Small intestine (tissue), 7 donors: ENCODE measurements at regions not wholly inside any gene's neighbourhood (a gene's known extent, or its start where the extent isn't known, plus 50 kb on each side); places are given as distances from the start of the nearest gene placed in this dataset.
"Not testable (repeated sequence)": the region's sequence is repeated elsewhere in the genome, so short reads cannot be mapped to it uniquely, and the experiment has no call there.

Source experiments
- DNase-seq, 2 donors: peaks; one replicate each; pipeline versions ENCODE4 v3.0.0 to v3.0.0-alpha.2; 2013
- FAIRE-seq: peaks from 2 replicates; lab custom pipeline; 2012; peaks lifted over from hg19 to GRCh38; lab: Jason Lieb, UNC
- H3K27ac ChIP-seq, 3 donors: one replicate each; pipeline ENCODE4 v1.5.1; 2013; ENCODE audit warnings: low read length in 2 of 3, mild to moderate bottlenecking in 2 of 3, control low read depth in 1 of 3, inconsistent platforms in 1 of 3, low read depth in 1 of 3, moderate library complexity in 1 of 3
- H3K27me3 ChIP-seq, 3 donors: one replicate each; pipeline ENCODE4 v1.6.1; 2013; ENCODE audit warnings: low read length in 3 of 3, inconsistent platforms in 1 of 3; ENCODE audit not compliant: control insufficient read depth in 3 of 3, insufficient read depth in 3 of 3
- H3K36me3 ChIP-seq, 3 donors: one replicate each; pipeline ENCODE4 v1.6.1; 2013; ENCODE audit warnings: low read length in 3 of 3, inconsistent platforms in 1 of 3, low read depth in 1 of 3, mild to moderate bottlenecking in 1 of 3, moderate library complexity in 1 of 3; ENCODE audit not compliant: control insufficient read depth in 3 of 3, insufficient read depth in 2 of 3
- H3K4me1 ChIP-seq, 3 donors: one replicate each; pipeline ENCODE4 v1.6.1; 2013; ENCODE audit warnings: low read length in 2 of 3, inconsistent platforms in 1 of 3, low read depth in 1 of 3, mild to moderate bottlenecking in 1 of 3, moderate library complexity in 1 of 3; ENCODE audit not compliant: control insufficient read depth in 3 of 3, insufficient read depth in 2 of 3
- H3K4me3 ChIP-seq, 3 donors: one replicate each; pipeline ENCODE4 v1.5.1; 2013; ENCODE audit warnings: low read length in 3 of 3, control low read depth in 1 of 3, inconsistent platforms in 1 of 3, low read depth in 1 of 3, mild to moderate bottlenecking in 1 of 3, moderate library complexity in 1 of 3
- H3K9me3 ChIP-seq, 2 donors: one replicate each; pipeline ENCODE4 v1.6.1; 2013; ENCODE audit warnings: low read depth in 1 of 2, low read length in 1 of 2; ENCODE audit not compliant: control insufficient read depth in 2 of 2, insufficient read depth in 1 of 2
- WGBS, 3 donors: extraction: QIAGEN DNeasy Blood & Tissue Kit; methylation state at CpG; one replicate each; pipeline ENCODE4 v1.1.7; 2013; 5-methylcytosine and 5-hydroxymethylcytosine counted together
- donor health status: healthy with polysubstance abuse.
- donor health status: control.
- donor health status: control.
- donor health status: Bipolar disorder and iron deficiency.
- donor health status: healthy.

DNA sequence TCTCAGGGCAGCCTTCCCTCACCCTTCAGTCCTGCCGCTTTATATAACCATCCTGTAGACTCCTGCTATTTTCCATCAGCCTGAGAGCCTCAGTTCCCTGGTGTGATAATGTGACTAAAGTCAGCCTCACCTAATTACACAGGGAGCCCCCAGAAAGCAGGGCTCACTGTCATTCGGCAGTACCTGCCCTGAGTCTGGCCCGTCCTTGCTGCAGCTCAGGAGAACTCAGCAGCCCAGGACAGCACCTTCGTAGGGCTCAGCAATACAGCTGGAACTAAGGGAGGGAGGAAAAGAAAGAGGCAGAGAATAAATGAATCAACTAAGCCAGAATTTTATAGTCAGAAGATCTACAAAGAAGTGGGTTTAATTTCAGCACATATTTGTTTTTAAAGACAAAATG, 598.7 kb downstream of the SPATA31A6 start:
- not testable (repeated sequence) for H3K27ac ChIP-seq, DNase-seq, FAIRE-seq

DNA sequence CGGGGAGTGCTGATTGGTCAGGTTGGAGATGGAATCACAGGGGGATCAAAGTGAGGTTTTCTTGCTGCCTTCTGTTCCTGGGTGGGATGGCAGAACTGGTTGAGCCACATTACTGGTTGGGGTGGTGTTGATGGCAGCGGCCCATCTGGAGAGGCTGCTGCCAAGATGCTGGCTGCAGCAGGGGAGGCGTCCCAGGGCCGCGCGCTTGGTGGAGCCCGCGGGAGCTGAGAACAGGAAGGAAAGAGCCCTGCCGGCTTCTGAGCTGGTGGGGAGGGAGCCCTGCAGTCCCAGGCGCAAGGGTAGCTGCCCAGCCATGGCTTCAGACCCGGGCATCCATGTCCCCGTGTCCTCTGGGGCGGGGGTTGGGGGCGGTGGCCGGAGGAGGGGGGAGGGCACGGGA, 609.3 kb downstream of the SPATA31A6 start:
- H3K36me3 ChIP-seq, H3K4me1 ChIP-seq, H3K9me3 ChIP-seq, DNase-seq, H3K4me3 ChIP-seq, FAIRE-seq, H3K27ac ChIP-seq, H3K27me3 ChIP-seq: not testable (repeated sequence)
- 59 to 85% (median 65%) methylated on average over 15 to 16 of the region's 16 CpGs for WGBS, 3 donors

More for the DNA sequence above, 598.7 kb downstream of the SPATA31A6 start:
- not testable (repeated sequence) for H3K36me3 ChIP-seq, H3K4me1 ChIP-seq, H3K27me3 ChIP-seq, H3K9me3 ChIP-seq, H3K4me3 ChIP-seq
- 55 to 64% (median 60%) methylated on average over 3 to 4 of the region's 4 CpGs for WGBS, 3 donors

GRCh38 chr9:42798571-42798970, 615.1 kb downstream of the SPATA31A6 start:
- DNase-seq, H3K9me3 ChIP-seq, H3K36me3 ChIP-seq, H3K27ac ChIP-seq, FAIRE-seq, H3K27me3 ChIP-seq, H3K4me1 ChIP-seq, H3K4me3 ChIP-seq: not testable (repeated sequence)
- 6 to 23% (median 20%) methylated on average over 1 of the region's 1 CpG for WGBS, 3 donors

- not testable (repeated sequence) for H3K4me3 ChIP-seq, FAIRE-seq, H3K27ac ChIP-seq, DNase-seq, H3K9me3 ChIP-seq, H3K27me3 ChIP-seq, H3K4me1 ChIP-seq, H3K36me3 ChIP-seq
- WGBS, 3 donors: 52 to 73% (median 71%) methylated on average over 4 of the region's 4 CpGs
These were observed 619.3 kb downstream of the SPATA31A6 start for GRCh38 chr9:42802716-42803115.

DNA sequence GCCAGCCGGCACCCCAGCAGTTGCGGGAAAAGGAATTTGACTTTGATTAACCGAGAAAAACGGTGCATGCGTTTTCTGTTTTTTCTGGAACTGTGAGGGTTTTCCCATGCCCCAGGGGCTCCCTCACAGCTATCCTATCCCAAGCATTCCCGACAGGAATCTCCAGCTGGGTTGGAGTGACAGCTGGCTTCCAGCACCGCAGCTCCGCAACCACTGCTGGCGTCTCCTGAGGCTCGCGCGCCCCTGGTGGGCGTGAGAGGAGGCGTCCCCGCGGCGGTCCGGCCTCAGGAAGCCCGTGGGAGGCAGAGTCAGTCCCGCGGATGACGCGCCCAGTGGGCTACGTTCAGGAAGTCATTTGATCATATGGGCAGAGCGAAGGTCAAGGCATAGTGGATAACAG, 623.2 kb downstream of the SPATA31A6 start:
- not testable (repeated sequence) for H3K4me1 ChIP-seq, H3K27ac ChIP-seq, DNase-seq, FAIRE-seq, H3K36me3 ChIP-seq, H3K27me3 ChIP-seq, H3K4me3 ChIP-seq, H3K9me3 ChIP-seq
- 28 to 49% (median 38%) methylated on average over 15 to 21 of the region's 25 CpGs for WGBS, 3 donors

DNA sequence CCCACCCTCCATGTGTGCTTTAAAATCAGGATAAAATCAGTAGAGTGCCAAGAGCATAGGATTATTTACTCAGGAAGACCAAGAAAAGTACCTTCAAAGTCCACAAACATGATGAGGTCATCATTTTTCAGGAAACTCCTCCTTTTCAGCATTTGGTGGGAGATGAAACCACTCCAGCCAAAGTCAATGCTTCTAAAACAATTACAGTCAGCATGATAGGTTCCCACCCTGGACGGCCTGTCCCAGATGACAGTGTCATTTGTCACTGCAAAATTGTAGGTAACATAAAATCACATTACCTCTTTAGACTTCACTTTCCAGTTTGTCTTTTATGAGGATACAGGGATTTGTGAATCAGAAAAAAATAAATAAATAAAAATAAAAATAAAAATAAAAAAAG, 638.0 kb downstream of the SPATA31A6 start:
- H3K4me3 ChIP-seq, DNase-seq, H3K27me3 ChIP-seq, H3K9me3 ChIP-seq, FAIRE-seq, H3K27ac ChIP-seq, H3K4me1 ChIP-seq, H3K36me3 ChIP-seq: not testable (repeated sequence)
- WGBS, 3 donors: 69 to 92% (median 80%) methylated on average over 1 of the region's 1 CpG

GRCh38 chr9:42848156-42848555, 664.7 kb downstream of the SPATA31A6 start:
- not testable (repeated sequence) for FAIRE-seq
- WGBS, 3 donors: no CpG with 5 or more reads among the region's 3 CpGs

DNA sequence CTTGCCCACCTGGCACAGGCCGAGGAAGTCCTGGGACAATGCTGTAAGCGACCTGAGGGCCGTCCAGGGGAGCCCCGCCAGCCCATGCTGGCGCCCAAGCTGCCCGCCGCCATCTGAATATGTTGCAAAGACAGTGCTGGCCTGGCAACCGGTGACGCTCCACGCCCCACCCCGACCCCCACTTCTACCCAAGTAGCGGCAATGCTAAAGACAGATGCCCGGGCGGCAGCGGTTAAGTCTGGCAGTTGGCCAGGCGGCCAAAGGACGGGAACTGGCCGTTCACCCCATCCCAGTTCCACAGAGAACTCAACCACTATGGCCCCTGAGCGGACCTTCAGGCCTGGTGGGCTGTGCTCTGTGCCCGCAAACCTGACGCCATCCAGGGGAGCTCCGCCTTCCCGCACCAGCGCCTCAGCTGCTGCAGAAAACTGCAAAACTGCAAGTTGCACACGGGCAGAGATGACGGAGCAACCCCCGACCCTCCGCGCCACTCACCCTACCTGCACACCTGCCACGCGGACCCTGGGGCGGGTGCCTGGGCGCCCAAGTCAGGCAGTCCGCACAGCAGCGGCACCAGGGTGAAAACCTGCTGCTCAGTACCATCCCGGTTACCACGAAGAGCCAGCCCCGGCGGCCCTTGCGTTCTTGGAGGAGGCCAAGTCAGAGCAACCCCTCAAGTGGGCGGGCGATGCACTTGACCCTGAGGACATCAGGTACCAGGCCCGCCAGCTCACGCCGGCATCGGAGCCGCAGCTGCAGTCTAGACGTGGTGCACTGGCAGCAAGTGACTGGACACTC, 667.6 kb downstream of the SPATA31A6 start:
- not testable (repeated sequence) for DNase-seq, FAIRE-seq, H3K4me3 ChIP-seq, H3K9me3 ChIP-seq, H3K36me3 ChIP-seq, H3K27ac ChIP-seq, H3K4me1 ChIP-seq, H3K27me3 ChIP-seq
- 41 to 49% (median 43%) methylated on average over 22 to 48 of the region's 48 CpGs for WGBS, 3 donors

More at GRCh38 chr9:42848156-42848555, 664.7 kb downstream of the SPATA31A6 start:
- H3K4me3 ChIP-seq, DNase-seq, H3K27me3 ChIP-seq, H3K36me3 ChIP-seq, H3K27ac ChIP-seq, H3K4me1 ChIP-seq, H3K9me3 ChIP-seq: not testable (repeated sequence)

DNA sequence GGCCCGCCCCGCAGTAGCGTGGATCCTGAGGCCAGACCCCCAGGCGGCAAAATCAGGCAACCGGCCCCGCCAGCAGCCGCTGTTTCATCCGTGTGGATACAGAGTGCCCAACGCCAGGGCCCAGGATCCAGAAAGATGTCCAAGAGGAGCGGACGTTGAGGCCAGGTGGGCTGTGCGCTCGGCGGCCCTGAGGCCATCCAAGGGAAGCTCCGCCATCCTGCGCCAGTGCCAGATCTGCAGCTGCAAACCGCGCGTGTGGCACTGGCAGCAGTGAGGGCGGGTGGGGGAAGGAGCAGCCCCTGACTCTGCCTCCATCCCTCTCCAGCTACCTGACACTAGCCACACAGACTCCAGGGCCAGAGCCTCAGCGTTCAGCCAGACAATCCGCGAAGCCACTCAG, 668.2 kb downstream of the SPATA31A6 start:
- 13 to 30% (median 28%) methylated on average over 11 to 22 of the region's 23 CpGs for WGBS, 3 donors
- not testable (repeated sequence) for H3K4me3 ChIP-seq, H3K27me3 ChIP-seq, H3K9me3 ChIP-seq, H3K27ac ChIP-seq, H3K36me3 ChIP-seq, DNase-seq, FAIRE-seq, H3K4me1 ChIP-seq
